ENCODE measurements at regions not wholly inside any gene's neighbourhood (a gene's known extent, or its start where the extent isn't known, plus 50 kb on each side); places are given as distances from the start of the nearest gene placed in this dataset.

DNA sequence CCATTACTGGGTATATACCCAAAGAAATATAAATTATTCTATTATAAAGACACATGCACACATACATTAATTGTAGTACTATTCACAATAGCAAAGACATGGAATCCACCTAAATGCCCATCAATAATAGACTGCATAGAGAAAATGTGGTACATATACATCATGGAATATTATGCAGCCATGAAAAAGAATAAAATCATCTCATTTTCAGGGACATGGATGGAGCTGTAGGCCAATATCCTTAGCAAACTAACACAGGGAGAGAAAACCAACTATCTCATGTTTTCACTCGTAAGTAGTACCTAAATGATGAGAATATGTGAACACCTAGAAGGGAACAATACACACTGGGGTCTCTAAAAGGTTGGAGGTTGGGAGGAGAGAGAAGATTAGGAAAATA, 86.0 kb upstream of the GALNTL6 start:
- 67 to 89% (median 81%) methylated on average over 1 of the region's 1 CpG for WGBS, 5 donors
- H3K27me3 ChIP-seq, result no peaks in the 10 kb centered on the region
- no peaks in the 10 kb centered on the region for H3K36me3 ChIP-seq
- H3K4me3 ChIP-seq, result no peak overlapping the region
- DNase-seq, result no peak
- H3K4me1 ChIP-seq, result no peaks in the 10 kb centered on the region
- H3K27ac ChIP-seq, result no peak overlapping the region
- peaks cover 0 to 36% (median 4%) of the 10 kb centered on the region in 4 donors for H3K9me3 ChIP-seq
- TF ChIP-seq, protein P1, sequence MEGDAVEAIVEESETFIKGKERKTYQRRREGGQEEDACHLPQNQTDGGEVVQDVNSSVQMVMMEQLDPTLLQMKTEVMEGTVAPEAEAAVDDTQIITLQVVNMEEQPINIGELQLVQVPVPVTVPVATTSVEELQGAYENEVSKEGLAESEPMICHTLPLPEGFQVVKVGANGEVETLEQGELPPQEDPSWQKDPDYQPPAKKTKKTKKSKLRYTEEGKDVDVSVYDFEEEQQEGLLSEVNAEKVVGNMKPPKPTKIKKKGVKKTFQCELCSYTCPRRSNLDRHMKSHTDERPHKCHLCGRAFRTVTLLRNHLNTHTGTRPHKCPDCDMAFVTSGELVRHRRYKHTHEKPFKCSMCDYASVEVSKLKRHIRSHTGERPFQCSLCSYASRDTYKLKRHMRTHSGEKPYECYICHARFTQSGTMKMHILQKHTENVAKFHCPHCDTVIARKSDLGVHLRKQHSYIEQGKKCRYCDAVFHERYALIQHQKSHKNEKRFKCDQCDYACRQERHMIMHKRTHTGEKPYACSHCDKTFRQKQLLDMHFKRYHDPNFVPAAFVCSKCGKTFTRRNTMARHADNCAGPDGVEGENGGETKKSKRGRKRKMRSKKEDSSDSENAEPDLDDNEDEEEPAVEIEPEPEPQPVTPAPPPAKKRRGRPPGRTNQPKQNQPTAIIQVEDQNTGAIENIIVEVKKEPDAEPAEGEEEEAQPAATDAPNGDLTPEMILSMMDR (IDR thresholded peaks at IDR 0.05), result no peak
- TF ChIP-seq POLR2A (IDR thresholded peaks at IDR 0.05) (no peak), EP300 (IDR thresholded peaks at IDR 0.05) (no peak), POLR2AphosphoS5 (IDR thresholded peaks at IDR 0.05) (no peak)
- intact Hi-C loops (cut with DNase I; ENCODE audit: low total_unique reads), result no loop called here

DNA sequence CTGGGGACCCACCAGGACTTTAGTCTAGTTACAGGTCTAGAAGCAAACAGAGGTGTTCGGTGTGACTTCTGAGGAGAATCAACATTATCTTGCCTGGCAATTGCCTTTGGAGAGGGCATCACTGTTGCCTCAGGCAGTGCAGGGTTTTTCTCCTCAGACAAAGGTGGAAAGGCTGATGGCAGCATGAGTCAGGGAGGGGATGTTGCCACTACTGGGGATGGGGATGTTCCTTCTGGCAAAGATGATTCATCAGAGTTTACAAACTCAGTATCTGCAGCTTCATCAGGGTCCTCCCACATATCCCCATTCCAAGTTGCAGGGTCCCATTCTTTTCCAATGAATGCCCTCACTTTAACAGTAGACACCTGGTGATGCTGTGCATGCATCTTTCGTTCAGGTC, 91.3 kb upstream of the GALNTL6 start:
- 57 to 76% (median 73%) methylated on average over 2 of the region's 2 CpGs for WGBS, 5 donors
- Histone ChIP-seq H3K4me1 (no peaks in the 10 kb centered on the region), H3K36me3 (no peaks in the 10 kb centered on the region), H3K4me3 (no peak overlapping the region), H3K27ac (no peak overlapping the region), H3K9me3 (peaks cover 0 to 10% (median 0%) of the 10 kb centered on the region in 4 donors), H3K27me3 (no peaks in the 10 kb centered on the region)
- intact Hi-C loops (cut with DNase I; ENCODE audit: low total_unique reads), result no loop called here
- TF ChIP-seq, protein P1 (IDR thresholded peaks at IDR 0.05), result no peak
- TF ChIP-seq POLR2AphosphoS5 (IDR thresholded peaks at IDR 0.05) (no peak), EP300 (IDR thresholded peaks at IDR 0.05) (no peak), POLR2A (IDR thresholded peaks at IDR 0.05) (no peak)
- DNase-seq, result no peak

DNA sequence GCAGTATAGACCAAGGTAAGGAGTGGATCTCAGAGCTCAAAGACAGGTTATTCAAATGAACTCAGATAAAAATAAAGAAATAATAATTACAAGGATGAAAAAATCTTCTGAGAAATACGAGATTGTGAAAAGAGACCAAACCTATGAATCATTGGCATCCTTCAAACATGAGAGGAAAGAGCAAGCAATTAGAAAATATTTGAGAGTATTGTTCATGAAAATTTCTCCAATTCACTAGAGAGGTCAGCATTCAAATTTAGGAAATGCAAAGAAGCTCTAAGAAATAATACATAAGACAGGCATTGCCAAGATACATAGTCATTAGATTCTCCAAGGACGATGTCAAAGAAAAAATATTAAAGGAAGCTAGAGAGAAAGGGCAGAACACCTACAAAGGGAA, 93.5 kb upstream of the GALNTL6 start:
- peaks cover 0 to 24% (median 13%) of the 10 kb centered on the region in 4 donors for H3K9me3 ChIP-seq
- no peak overlapping the region for H3K4me3 ChIP-seq
- no peaks in the 10 kb centered on the region for H3K4me1 ChIP-seq
- WGBS, 5 donors, result 67 to 84% (median 79%) methylated on average over 2 of the region's 2 CpGs
- H3K36me3 ChIP-seq, result no peaks in the 10 kb centered on the region
- no peaks in the 10 kb centered on the region for H3K27me3 ChIP-seq
- TF ChIP-seq POLR2AphosphoS5 (IDR thresholded peaks at IDR 0.05), result no peak
- no peak for TF ChIP-seq POLR2A (IDR thresholded peaks at IDR 0.05)
- TF ChIP-seq, protein P1 (IDR thresholded peaks at IDR 0.05), result no peak
- TF ChIP-seq EP300 (IDR thresholded peaks at IDR 0.05), result no peak
- DNase-seq, result no peak
- intact Hi-C loops (cut with DNase I; ENCODE audit: low total_unique reads), result no loop called here
- no peak overlapping the region for H3K27ac ChIP-seq

DNA sequence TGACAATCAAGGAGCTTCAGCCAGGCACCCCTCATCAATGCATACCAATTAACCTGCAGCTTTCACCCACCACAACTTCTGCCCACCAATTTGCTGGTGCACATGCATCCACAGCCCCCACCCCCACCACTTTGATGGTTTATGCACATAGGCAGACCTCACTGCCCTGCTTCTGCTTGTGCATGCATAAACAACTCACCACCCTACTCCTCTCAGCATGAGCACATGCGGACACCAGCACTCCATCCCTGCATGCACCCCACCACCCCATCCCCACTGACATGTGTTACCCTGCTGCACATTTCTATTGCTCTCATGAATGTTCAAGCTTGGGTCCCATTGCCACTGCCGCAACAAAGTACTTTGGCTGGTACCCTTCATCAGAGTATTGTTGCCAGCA, 94.5 kb upstream of the GALNTL6 start:
- Histone ChIP-seq H3K36me3 (no peaks in the 10 kb centered on the region), H3K27ac (no peak overlapping the region), H3K4me3 (no peak overlapping the region), H3K9me3 (peaks cover 0 to 23% (median 15%) of the 10 kb centered on the region in 4 donors), H3K27me3 (no peaks in the 10 kb centered on the region), H3K4me1 (no peaks in the 10 kb centered on the region)
- TF ChIP-seq EP300 (IDR thresholded peaks at IDR 0.05) (no peak), POLR2AphosphoS5 (IDR thresholded peaks at IDR 0.05) (no peak), POLR2A (IDR thresholded peaks at IDR 0.05) (no peak)
- TF ChIP-seq, protein P1 (IDR thresholded peaks at IDR 0.05), result no peak
- WGBS, 5 donors, result 82 to 97% (median 92%) methylated on average over 2 of the region's 2 CpGs
- intact Hi-C loops (cut with DNase I; ENCODE audit: low total_unique reads), result no loop called here
- no peak for DNase-seq
